Panc1 (cell line): ENCODE measurements at regions not wholly inside any gene's neighbourhood (a gene's known extent, or its start where the extent isn't known, plus 50 kb on each side); places are given as distances from the start of the nearest gene placed in this dataset.

Experiments used
- POLR2AphosphoS5 ChIP-seq: IDR thresholded peaks from 2 replicates; pipeline ENCODE4 v1.6.1; 2012; ENCODE audit warnings: mild to moderate bottlenecking, low read depth, low read length, moderate library complexity
- TCF7L2 ChIP-seq: IDR thresholded peaks from 2 replicates; pipeline ENCODE4 v1.6.1; 2011; ENCODE audit warnings: mild to moderate bottlenecking, low read depth, low read length, inconsistent platforms
- TF ChIP-seq, protein P1 (sequence below): fragments of 450-650 bp; IDR thresholded peaks from 2 replicates; pipeline ENCODE4 v1.5.1; 2017; ENCODE audit warnings: mild to moderate bottlenecking

DNA sequence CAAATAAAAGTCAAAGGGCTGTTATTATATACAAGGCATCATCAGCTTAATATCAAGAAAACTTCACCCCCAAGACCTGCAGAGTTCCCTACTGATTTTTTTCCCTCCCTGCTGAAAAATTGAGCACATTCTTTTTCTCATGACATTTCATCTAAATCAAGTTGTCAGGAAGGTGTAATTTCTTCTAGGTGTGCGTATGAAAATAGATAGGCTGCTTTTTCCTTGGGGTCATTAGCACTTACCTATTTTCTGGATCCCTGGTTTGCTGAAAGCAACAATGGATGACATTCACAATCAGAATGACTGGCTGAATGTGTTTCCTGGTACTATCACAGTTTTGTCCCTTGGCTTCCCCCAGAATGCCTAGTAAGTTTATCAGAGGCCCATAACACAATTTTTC is 225.0 kb upstream of the KIRREL3 start:
- TF ChIP-seq, protein P1, sequence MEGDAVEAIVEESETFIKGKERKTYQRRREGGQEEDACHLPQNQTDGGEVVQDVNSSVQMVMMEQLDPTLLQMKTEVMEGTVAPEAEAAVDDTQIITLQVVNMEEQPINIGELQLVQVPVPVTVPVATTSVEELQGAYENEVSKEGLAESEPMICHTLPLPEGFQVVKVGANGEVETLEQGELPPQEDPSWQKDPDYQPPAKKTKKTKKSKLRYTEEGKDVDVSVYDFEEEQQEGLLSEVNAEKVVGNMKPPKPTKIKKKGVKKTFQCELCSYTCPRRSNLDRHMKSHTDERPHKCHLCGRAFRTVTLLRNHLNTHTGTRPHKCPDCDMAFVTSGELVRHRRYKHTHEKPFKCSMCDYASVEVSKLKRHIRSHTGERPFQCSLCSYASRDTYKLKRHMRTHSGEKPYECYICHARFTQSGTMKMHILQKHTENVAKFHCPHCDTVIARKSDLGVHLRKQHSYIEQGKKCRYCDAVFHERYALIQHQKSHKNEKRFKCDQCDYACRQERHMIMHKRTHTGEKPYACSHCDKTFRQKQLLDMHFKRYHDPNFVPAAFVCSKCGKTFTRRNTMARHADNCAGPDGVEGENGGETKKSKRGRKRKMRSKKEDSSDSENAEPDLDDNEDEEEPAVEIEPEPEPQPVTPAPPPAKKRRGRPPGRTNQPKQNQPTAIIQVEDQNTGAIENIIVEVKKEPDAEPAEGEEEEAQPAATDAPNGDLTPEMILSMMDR = no peak
- TF ChIP-seq POLR2AphosphoS5 (no peak), TCF7L2 (no peak)
